Chondrocyte (in vitro differentiated cells): ENCODE measurements at regions not wholly inside any gene's neighbourhood (a gene's known extent, or its start where the extent isn't known, plus 50 kb on each side); places are given as distances from the start of the nearest gene placed in this dataset.

Source experiments
- DNase-seq: peaks from one replicate; pipeline ENCODE4 v3.0.0; 2021; ENCODE audit warnings: mixed read lengths, low spot score
- H3K27ac Mint-ChIP-seq: one replicate; pipeline ENCODE4 v1.8.0; 2021; ENCODE audit warnings: mild to moderate bottlenecking, moderate library complexity, mixed read lengths; ENCODE audit not compliant: unreplicated experiment
- H3K27me3 Mint-ChIP-seq: 2 replicates; pipeline ENCODE4 v1.8.0; 2021; ENCODE audit warnings: low read depth, mixed read lengths
- H3K36me3 Mint-ChIP-seq: 2 replicates; pipeline ENCODE4 v1.8.0; 2021; ENCODE audit warnings: low read depth, mixed read lengths
- H3K4me1 Mint-ChIP-seq: 2 replicates; pipeline ENCODE4 v1.8.0; 2021; ENCODE audit warnings: low read depth, mild to moderate bottlenecking, mixed read lengths
- H3K4me3 Mint-ChIP-seq: one replicate; pipeline ENCODE4 v1.8.0; 2021; ENCODE audit warnings: mild to moderate bottlenecking, moderate library complexity, mixed read lengths; ENCODE audit not compliant: unreplicated experiment
- H3K9me3 Mint-ChIP-seq: 2 replicates; pipeline ENCODE4 v1.8.0; 2021; ENCODE audit warnings: low read depth, mixed read lengths
- TF ChIP-seq, protein P1 (sequence below): fragments of 200-600 bp; sonication (generic); IDR thresholded peaks from 2 replicates; pipeline ENCODE4 v1.5.0; 2021; ENCODE audit warnings: antibody characterized with exemption, mild to moderate bottlenecking, moderate library complexity

DNA sequence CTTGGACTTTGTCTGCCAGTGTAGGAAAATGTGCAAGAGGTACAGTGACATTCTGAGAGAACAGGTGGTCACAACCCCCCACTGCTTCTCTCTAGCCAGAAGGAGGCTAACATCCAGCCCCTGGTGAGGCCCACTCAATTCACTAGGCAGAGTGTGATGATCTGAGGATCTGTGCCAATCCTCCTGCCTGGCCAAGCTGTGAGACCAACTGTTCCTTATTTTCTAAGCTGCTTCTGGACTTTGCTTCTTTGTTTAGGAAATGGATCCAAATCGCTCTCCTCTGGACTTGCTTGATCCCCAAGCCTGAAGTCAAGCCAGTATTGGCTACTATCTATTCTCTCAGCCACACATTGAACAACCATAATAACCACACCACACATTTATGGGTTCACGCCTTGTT is 202.8 kb downstream of the PIK3C3 start:
- H3K4me1 Mint-ChIP-seq: peaks cover 9% of the 10 kb centered on the region
- TF ChIP-seq, protein P1, sequence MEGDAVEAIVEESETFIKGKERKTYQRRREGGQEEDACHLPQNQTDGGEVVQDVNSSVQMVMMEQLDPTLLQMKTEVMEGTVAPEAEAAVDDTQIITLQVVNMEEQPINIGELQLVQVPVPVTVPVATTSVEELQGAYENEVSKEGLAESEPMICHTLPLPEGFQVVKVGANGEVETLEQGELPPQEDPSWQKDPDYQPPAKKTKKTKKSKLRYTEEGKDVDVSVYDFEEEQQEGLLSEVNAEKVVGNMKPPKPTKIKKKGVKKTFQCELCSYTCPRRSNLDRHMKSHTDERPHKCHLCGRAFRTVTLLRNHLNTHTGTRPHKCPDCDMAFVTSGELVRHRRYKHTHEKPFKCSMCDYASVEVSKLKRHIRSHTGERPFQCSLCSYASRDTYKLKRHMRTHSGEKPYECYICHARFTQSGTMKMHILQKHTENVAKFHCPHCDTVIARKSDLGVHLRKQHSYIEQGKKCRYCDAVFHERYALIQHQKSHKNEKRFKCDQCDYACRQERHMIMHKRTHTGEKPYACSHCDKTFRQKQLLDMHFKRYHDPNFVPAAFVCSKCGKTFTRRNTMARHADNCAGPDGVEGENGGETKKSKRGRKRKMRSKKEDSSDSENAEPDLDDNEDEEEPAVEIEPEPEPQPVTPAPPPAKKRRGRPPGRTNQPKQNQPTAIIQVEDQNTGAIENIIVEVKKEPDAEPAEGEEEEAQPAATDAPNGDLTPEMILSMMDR: no peak
- no peaks in the 10 kb centered on the region for H3K27me3 Mint-ChIP-seq
- no peak for DNase-seq
- no peak overlapping the region for H3K27ac Mint-ChIP-seq
- H3K9me3 Mint-ChIP-seq: peaks cover 4% of the 10 kb centered on the region
- H3K4me3 Mint-ChIP-seq: no peak overlapping the region
- H3K36me3 Mint-ChIP-seq: no peaks in the 10 kb centered on the region

GRCh38 chr18:42159146-42159545 is 204.1 kb downstream of the PIK3C3 start:
- H3K36me3 Mint-ChIP-seq: no peaks in the 10 kb centered on the region
- DNase-seq: no peak
- TF ChIP-seq, protein P1: no peak
- no peak overlapping the region for H3K4me3 Mint-ChIP-seq
- H3K4me1 Mint-ChIP-seq: peaks cover 9% of the 10 kb centered on the region
- H3K27me3 Mint-ChIP-seq: no peaks in the 10 kb centered on the region
- H3K27ac Mint-ChIP-seq: no peak overlapping the region
- H3K9me3 Mint-ChIP-seq: peaks cover 4% of the 10 kb centered on the region

- Mint-ChIP-seq H3K9me3 (peaks cover 8% of the 10 kb centered on the region), H3K36me3 (peaks cover 2% of the 10 kb centered on the region), H3K4me3 (no peak overlapping the region), H3K27me3 (no peaks in the 10 kb centered on the region), H3K4me1 (no peaks in the 10 kb centered on the region), H3K27ac (no peak overlapping the region)
- TF ChIP-seq, protein P1: no peak
- DNase-seq: no peak
Observed at GRCh38 chr18:42163321-42163720, 208.3 kb downstream of the PIK3C3 start.

- Mint-ChIP-seq H3K4me1 (no peaks in the 10 kb centered on the region), H3K27ac (no peak overlapping the region), H3K27me3 (no peaks in the 10 kb centered on the region), H3K36me3 (peaks cover 2% of the 10 kb centered on the region), H3K9me3 (peaks cover 8% of the 10 kb centered on the region), H3K4me3 (no peak overlapping the region)
- no peak for DNase-seq
- TF ChIP-seq, protein P1: no peak
Observed at GRCh38 chr18:42164556-42164955, 209.5 kb downstream of the PIK3C3 start.

DNA sequence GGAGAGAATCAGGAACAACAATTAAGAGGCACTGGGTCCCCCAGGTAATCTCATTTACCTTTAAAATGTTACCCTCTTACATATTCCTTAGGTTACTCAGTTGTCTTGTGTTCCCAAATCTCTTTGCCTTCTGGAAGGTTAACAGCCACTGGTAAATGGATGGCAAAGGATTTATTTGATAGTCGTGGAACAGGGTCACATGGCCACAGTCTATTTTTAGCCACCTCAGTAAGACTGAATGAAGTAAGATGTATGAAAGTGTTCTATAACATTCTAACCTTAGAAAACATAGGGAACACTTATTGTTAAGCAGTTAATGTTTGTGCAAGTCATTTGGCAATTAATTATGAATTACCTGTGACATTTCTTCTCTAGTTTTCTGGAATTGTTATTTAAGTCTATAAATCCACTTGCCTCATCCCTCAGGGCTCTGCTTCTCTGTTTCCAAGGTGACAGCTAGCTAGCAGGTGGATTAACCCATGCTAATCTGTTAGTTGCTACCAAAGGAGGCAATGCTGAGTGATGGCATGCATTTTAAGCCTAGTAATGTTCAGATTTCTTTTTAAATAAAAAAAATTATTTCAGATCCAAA is 211.0 kb downstream of the PIK3C3 start:
- no peak for DNase-seq
- TF ChIP-seq, protein P1: no peak
- peaks cover 2% of the 10 kb centered on the region for H3K36me3 Mint-ChIP-seq
- no peak overlapping the region for H3K4me3 Mint-ChIP-seq
- peaks cover 8% of the 10 kb centered on the region for H3K9me3 Mint-ChIP-seq
- H3K4me1 Mint-ChIP-seq: no peaks in the 10 kb centered on the region
- no peaks in the 10 kb centered on the region for H3K27me3 Mint-ChIP-seq
- no peak overlapping the region for H3K27ac Mint-ChIP-seq
